CD14-positive monocyte (primary cell): ENCODE measurements at regions not wholly inside any gene's neighbourhood (a gene's known extent, or its start where the extent isn't known, plus 50 kb on each side); places are given as distances from the start of the nearest gene placed in this dataset.

Source experiments
- DNase-seq, 3 donors: peaks; one replicate each; pipeline ENCODE4 v3.0.0-alpha.2; 2011 to 2022
- H2AFZ ChIP-seq: 2 replicates; pipeline ENCODE4 v1.6.0; 2012; ENCODE audit warnings: mild to moderate bottlenecking, low read depth, low read length, inconsistent platforms; ENCODE audit not compliant: insufficient read depth, poor library complexity, severe bottlenecking
- H3K27ac ChIP-seq, 2 donors: 1 replicate in 1 of 2; 2 replicates in 1 of 2; pipeline ENCODE4 v1.5.1; 2012 to 2013; ENCODE audit warnings: low read length in 2 of 2, control low read depth in 1 of 2, inconsistent platforms in 1 of 2, low read depth in 1 of 2, mild to moderate bottlenecking in 1 of 2
- H3K27me3 ChIP-seq, 2 donors: one replicate each; pipeline versions ENCODE4 v1.6.0 to v1.6.1; 2011 to 2013; ENCODE audit warnings: low read length in 2 of 2; ENCODE audit not compliant: control insufficient read depth in 2 of 2, insufficient read depth in 2 of 2
- H3K36me3 ChIP-seq, 2 donors: replicated peaks in 1 of 2; 1 replicate in 1 of 2; 2 replicates in 1 of 2; pipeline versions ENCODE4 v1.5.1 to v1.6.1; 2012 to 2013; ENCODE audit warnings: low read length in 2 of 2, control low read depth in 1 of 2, inconsistent platforms in 1 of 2, mild to moderate bottlenecking in 1 of 2; ENCODE audit not compliant: insufficient read depth in 2 of 2, control insufficient read depth in 1 of 2
- H3K4me1 ChIP-seq, 2 donors: 1 replicate in 1 of 2; 2 replicates in 1 of 2; pipeline versions ENCODE4 v1.5.1 to v1.6.1; 2012 to 2013; ENCODE audit warnings: low read length in 2 of 2, control low read depth in 1 of 2, inconsistent platforms in 1 of 2, mild to moderate bottlenecking in 1 of 2, moderate library complexity in 1 of 2; ENCODE audit not compliant: insufficient read depth in 2 of 2, control insufficient read depth in 1 of 2
- H3K4me2 ChIP-seq: replicated peaks from 2 replicates; pipeline ENCODE3; 2012; ENCODE audit warnings: low read length, moderate library complexity, mild to moderate bottlenecking; ENCODE audit not compliant: poor library complexity, severe bottlenecking; ENCODE audit errors: extremely low read depth
- H3K4me3 ChIP-seq, 3 experiments: fragments of 200-600 bp in 1 of 3; sonication (generic) in 1 of 3; replicated peaks in 1 of 3; 1 replicate in 2 of 3; 2 replicates in 1 of 3; pipeline ENCODE4 v1.5.1; 2011 to 2013; ENCODE audit warnings: low read length in 3 of 3, mild to moderate bottlenecking in 3 of 3, control low read depth in 2 of 3, low read depth in 2 of 3, inconsistent platforms in 1 of 3, moderate library complexity in 1 of 3
- H3K79me2 ChIP-seq: 2 replicates; pipeline ENCODE4 v1.6.0; 2012; ENCODE audit warnings: mild to moderate bottlenecking, control low read depth, inconsistent platforms, low read length, moderate library complexity; ENCODE audit not compliant: insufficient read depth
- H3K9ac ChIP-seq: 2 replicates; pipeline ENCODE4 v1.6.0; 2017; ENCODE audit warnings: low read length, mild to moderate bottlenecking; ENCODE audit not compliant: insufficient read depth, poor library complexity, severe bottlenecking
- H3K9me3 ChIP-seq, 2 donors: replicated peaks in 1 of 2; 1 replicate in 1 of 2; 2 replicates in 1 of 2; pipeline versions ENCODE4 v1.5.1 to v1.6.1; 2012 to 2013; ENCODE audit warnings: low read length in 2 of 2, control low read depth in 1 of 2; ENCODE audit not compliant: control insufficient read depth in 1 of 2, insufficient read depth in 1 of 2
- H4K20me1 ChIP-seq: 2 replicates; pipeline ENCODE4 v1.6.0; 2012; ENCODE audit warnings: mild to moderate bottlenecking, low read length, control low read depth, moderate library complexity; ENCODE audit not compliant: insufficient read depth
- H3K27ac Mint-ChIP-seq, 7 donors: one replicate each; pipeline ENCODE4 v1.8.0; 2020; ENCODE audit warnings: mild to moderate bottlenecking in 7 of 7, mixed read lengths in 7 of 7, moderate library complexity in 6 of 7, inconsistent platforms in 2 of 7
- H3K27me3 Mint-ChIP-seq, 3 donors: one replicate each; pipeline ENCODE4 v1.8.0; 2021 to 2022; ENCODE audit warnings: low read depth in 3 of 3, mild to moderate bottlenecking in 3 of 3, mixed read lengths in 3 of 3, moderate library complexity in 3 of 3, inconsistent platforms in 1 of 3
- H3K36me3 Mint-ChIP-seq, 2 donors: one replicate each; pipeline ENCODE4 v1.8.0; 2020; ENCODE audit warnings: mixed read lengths in 2 of 2, inconsistent platforms in 1 of 2, mild to moderate bottlenecking in 1 of 2
- H3K4me1 Mint-ChIP-seq: one replicate; pipeline ENCODE4 v1.8.0; 2020; ENCODE audit warnings: mild to moderate bottlenecking, mixed read lengths
- H3K4me3 Mint-ChIP-seq, 2 donors: one replicate each; pipeline ENCODE4 v1.8.0; 2020; ENCODE audit warnings: mild to moderate bottlenecking in 2 of 2, mixed read lengths in 2 of 2, moderate library complexity in 1 of 2
- H3K9me3 Mint-ChIP-seq, 7 donors: one replicate each; pipeline ENCODE4 v1.8.0; 2020 to 2022; ENCODE audit warnings: mixed read lengths in 7 of 7, mild to moderate bottlenecking in 6 of 7, moderate library complexity in 6 of 7, inconsistent platforms in 2 of 7
- WGBS: methylation state at CpG from one replicate; pipeline ENCODE4 v1.1.5; 2013; ENCODE audit warnings: missing lambda C conversion rate; ENCODE audit not compliant: insufficient coverage; 5-methylcytosine and 5-hydroxymethylcytosine counted together
- intact Hi-C, 2 donors: fragments of 100-400 bp; cut with micrococcal nuclease; formaldehyde crosslinking; loops; one replicate each; pipeline versions ENCODE4 v1.15.0 to v1.15.1; 2023
- TF ChIP-seq, protein P1 (sequence below): fragments of 200-600 bp; IDR thresholded peaks from one replicate; pipeline ENCODE4 v1.8.0; 2022; ENCODE audit warnings: antibody characterized with exemption, mild to moderate bottlenecking

DNA sequence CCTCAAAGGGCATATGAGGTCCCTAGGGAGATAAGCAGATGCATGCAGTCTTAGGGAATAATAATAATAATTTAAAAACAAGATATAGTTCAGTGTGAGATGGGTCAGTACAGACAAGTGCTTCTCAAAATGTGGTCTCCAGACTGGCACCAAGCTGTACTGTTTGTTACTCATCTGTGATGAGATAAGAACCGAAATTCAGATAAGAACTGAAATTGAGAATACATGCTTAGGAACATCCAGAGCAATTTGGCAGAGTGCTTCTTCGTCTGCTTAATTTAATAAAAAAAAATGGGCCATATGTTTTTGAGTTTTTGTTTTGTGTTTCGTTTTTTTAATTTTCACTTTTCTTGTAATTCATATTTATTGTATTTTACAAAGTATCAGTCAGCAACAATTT is 86.5 kb upstream of the SGCD start:
- H3K9me3 Mint-ChIP-seq: peaks cover 0 to 17% (median 2%) of the 10 kb centered on the region in 7 donors

DNA sequence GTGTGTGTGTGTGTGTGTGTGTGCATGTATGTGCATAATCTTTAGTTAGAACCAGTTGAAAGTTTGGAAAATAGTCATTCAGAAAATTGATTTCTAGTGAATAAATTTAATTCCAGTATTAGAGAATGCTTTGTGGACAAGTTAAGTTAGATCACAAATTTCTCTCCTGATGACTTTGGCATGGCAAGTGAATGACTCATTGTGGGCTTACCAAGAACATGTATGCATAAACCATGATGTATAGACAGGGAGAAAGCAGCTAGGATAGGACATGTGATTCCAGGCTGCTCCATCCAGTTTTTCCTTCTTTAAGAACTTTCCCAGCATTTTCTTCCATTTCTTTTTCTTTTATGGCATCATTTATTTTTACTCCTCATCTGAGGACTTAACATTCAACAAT is 85.7 kb upstream of the SGCD start:
- DNase-seq: no peak

More for the DNA sequence above, 86.5 kb upstream of the SGCD start:
- Mint-ChIP-seq H3K27me3 (peaks cover 0 to 1% (median 0%) of the 10 kb centered on the region in 3 donors), H3K36me3 (no peaks in the 10 kb centered on the region), H3K4me3 (no peak overlapping the region), H3K27ac (no peak overlapping the region), H3K4me1 (no peaks in the 10 kb centered on the region)
- intact Hi-C loops: no loop called here
- no peaks in the 10 kb centered on the region for H3K4me1 ChIP-seq
- no peaks in the 10 kb centered on the region for H4K20me1 ChIP-seq
- TF ChIP-seq, protein P1, sequence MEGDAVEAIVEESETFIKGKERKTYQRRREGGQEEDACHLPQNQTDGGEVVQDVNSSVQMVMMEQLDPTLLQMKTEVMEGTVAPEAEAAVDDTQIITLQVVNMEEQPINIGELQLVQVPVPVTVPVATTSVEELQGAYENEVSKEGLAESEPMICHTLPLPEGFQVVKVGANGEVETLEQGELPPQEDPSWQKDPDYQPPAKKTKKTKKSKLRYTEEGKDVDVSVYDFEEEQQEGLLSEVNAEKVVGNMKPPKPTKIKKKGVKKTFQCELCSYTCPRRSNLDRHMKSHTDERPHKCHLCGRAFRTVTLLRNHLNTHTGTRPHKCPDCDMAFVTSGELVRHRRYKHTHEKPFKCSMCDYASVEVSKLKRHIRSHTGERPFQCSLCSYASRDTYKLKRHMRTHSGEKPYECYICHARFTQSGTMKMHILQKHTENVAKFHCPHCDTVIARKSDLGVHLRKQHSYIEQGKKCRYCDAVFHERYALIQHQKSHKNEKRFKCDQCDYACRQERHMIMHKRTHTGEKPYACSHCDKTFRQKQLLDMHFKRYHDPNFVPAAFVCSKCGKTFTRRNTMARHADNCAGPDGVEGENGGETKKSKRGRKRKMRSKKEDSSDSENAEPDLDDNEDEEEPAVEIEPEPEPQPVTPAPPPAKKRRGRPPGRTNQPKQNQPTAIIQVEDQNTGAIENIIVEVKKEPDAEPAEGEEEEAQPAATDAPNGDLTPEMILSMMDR: no peak
- H2AFZ ChIP-seq: no peak overlapping the region
- 80% methylated on average over 1 of the region's 3 CpGs for WGBS
- no peak overlapping the region for H3K27ac ChIP-seq
- no peak overlapping the region for H3K4me3 ChIP-seq
- H3K9me3 ChIP-seq: peaks cover 0 to 11% of the 10 kb centered on the region in 2 donors
- H3K79me2 ChIP-seq: no peaks in the 10 kb centered on the region
- H3K36me3 ChIP-seq: no peaks in the 10 kb centered on the region
- DNase-seq: no peak
- H3K9ac ChIP-seq: no peak overlapping the region
- no peaks in the 10 kb centered on the region for H3K27me3 ChIP-seq
- H3K4me2 ChIP-seq: no peak overlapping the region

More for the DNA sequence above, 85.7 kb upstream of the SGCD start:
- peaks cover 0 to 17% (median 2%) of the 10 kb centered on the region in 7 donors for H3K9me3 Mint-ChIP-seq
- Histone ChIP-seq H3K9me3 (peaks cover 0 to 11% of the 10 kb centered on the region in 2 donors), H2AFZ (no peak overlapping the region), H3K4me2 (no peak overlapping the region), H3K9ac (no peak overlapping the region), H3K4me1 (no peaks in the 10 kb centered on the region), H3K27me3 (no peaks in the 10 kb centered on the region), H4K20me1 (no peaks in the 10 kb centered on the region), H3K79me2 (no peaks in the 10 kb centered on the region), H3K4me3 (no peak overlapping the region), H3K36me3 (no peaks in the 10 kb centered on the region), H3K27ac (no peak overlapping the region)
- H3K27me3 Mint-ChIP-seq: peaks cover 0 to 1% (median 0%) of the 10 kb centered on the region in 3 donors
- H3K36me3 Mint-ChIP-seq: no peaks in the 10 kb centered on the region
- intact Hi-C loops: no loop called here
- no peak overlapping the region for H3K4me3 Mint-ChIP-seq
- H3K27ac Mint-ChIP-seq: no peak overlapping the region
- no peaks in the 10 kb centered on the region for H3K4me1 Mint-ChIP-seq
- TF ChIP-seq, protein P1: no peak
